T-cell (primary cell): ENCODE measurements at regions not wholly inside any gene's neighbourhood (a gene's known extent, or its start where the extent isn't known, plus 50 kb on each side); places are given as distances from the start of the nearest gene placed in this dataset.

ENCODE experiments used
- ATAC-seq, 4 experiments: fragments of 200-7000 bp in 3 of 4; fragments of 150-1000 bp in 1 of 4; cut with Tn5 transposase; replicated peaks in 1 of 4; 1 replicate in 3 of 4; 2 replicates in 1 of 4; pipeline ENCODE4 v1.10.0; 2021; ENCODE audit warnings: moderate library complexity in 3 of 4, mild to moderate bottlenecking in 2 of 4, moderate number of reproducible peaks in 1 of 4
- CTCF ChIA-PET, 2 donors: fragments of 300-600 bp; sonication (Branson Sonifier 250); formaldehyde crosslinking; loops; one replicate each; lab custom pipeline; 2022; ENCODE audit warnings: antibody characterized with exemption in 2 of 2; lab: Charles Lee
- POLR2A ChIA-PET, 2 donors: fragments of 300-600 bp; sonication (Branson Sonifier 250); formaldehyde crosslinking; loops; one replicate each; lab custom pipeline; 2022; ENCODE audit warnings: antibody characterized with exemption in 2 of 2; lab: Charles Lee
- DNase-seq, 35 experiments: peaks; one replicate each; pipeline versions ENCODE4 v3.0.0 to v3.0.0-alpha.2; 2013 to 2023
- H3K27ac ChIP-seq: one replicate; pipeline ENCODE4 v1.5.1; 2013; ENCODE audit warnings: low read length
- H3K27me3 ChIP-seq, 2 experiments: replicated peaks in 1 of 2; 1 replicate in 1 of 2; 2 replicates in 1 of 2; pipeline versions ENCODE4 v1.6.1 to v1.7.0; 2013; ENCODE audit warnings: low read length in 1 of 2, mixed read lengths in 1 of 2; ENCODE audit not compliant: control insufficient read depth in 2 of 2, insufficient read depth in 2 of 2; ENCODE audit errors: extremely low read depth in 1 of 2
- H3K36me3 ChIP-seq, 2 donors: 1 replicate in 1 of 2; 2 replicates in 1 of 2; pipeline versions ENCODE4 v1.6.1 to v1.7.0; 2013; ENCODE audit warnings: low read length in 1 of 2; ENCODE audit not compliant: control insufficient read depth in 2 of 2, insufficient read depth in 1 of 2; ENCODE audit errors: extremely low read depth in 1 of 2
- H3K4me1 ChIP-seq, 2 experiments: 1 replicate in 1 of 2; 2 replicates in 1 of 2; pipeline versions ENCODE4 v1.6.1 to v1.7.0; 2013; ENCODE audit warnings: low read length in 2 of 2, mixed read lengths in 1 of 2; ENCODE audit not compliant: insufficient read depth in 2 of 2, control insufficient read depth in 1 of 2; ENCODE audit errors: extremely low read depth in 1 of 2
- H3K4me3 ChIP-seq, 2 donors: 1 replicate in 1 of 2; 2 replicates in 1 of 2; pipeline versions ENCODE4 v1.5.1 to v1.7.0; 2013; ENCODE audit warnings: mild to moderate bottlenecking in 2 of 2, low read length in 1 of 2, moderate library complexity in 1 of 2; ENCODE audit not compliant: control insufficient read depth in 1 of 2; ENCODE audit errors: extremely low read depth in 1 of 2
- H3K9me3 ChIP-seq: 2 replicates; pipeline ENCODE4 v1.7.0; 2013
- H3K27ac Mint-ChIP-seq, 2 donors: one replicate each; pipeline ENCODE4 v1.8.0; 2020 to 2021; ENCODE audit warnings: mild to moderate bottlenecking in 2 of 2, mixed read lengths in 2 of 2
- H3K27me3 Mint-ChIP-seq, 2 donors: one replicate each; pipeline ENCODE4 v1.8.0; 2021 to 2022; ENCODE audit warnings: mixed read lengths in 2 of 2
- H3K36me3 Mint-ChIP-seq: one replicate; pipeline ENCODE4 v1.8.0; 2021; ENCODE audit warnings: mixed read lengths
- H3K4me1 Mint-ChIP-seq, 3 donors: one replicate each; pipeline ENCODE4 v1.8.0; 2020 to 2022; ENCODE audit warnings: mixed read lengths in 3 of 3, mild to moderate bottlenecking in 1 of 3
- H3K4me3 Mint-ChIP-seq, 3 donors: one replicate each; pipeline ENCODE4 v1.8.0; 2020 to 2022; ENCODE audit warnings: mild to moderate bottlenecking in 3 of 3, mixed read lengths in 3 of 3, moderate library complexity in 3 of 3
- H3K9me3 Mint-ChIP-seq, 3 donors: one replicate each; pipeline ENCODE4 v1.8.0; 2020 to 2022; ENCODE audit warnings: mixed read lengths in 3 of 3
- WGBS: methylation state at CpG from one replicate; pipeline ENCODE4 v1.1.5; 2013; ENCODE audit warnings: missing lambda C conversion rate; ENCODE audit not compliant: insufficient coverage; 5-methylcytosine and 5-hydroxymethylcytosine counted together

GRCh38 chr7:88500131-88500530 is 193.4 kb upstream of the STEAP4 start:
- Histone ChIP-seq H3K4me3 (no peak overlapping the region), H3K36me3 (no peaks in the 10 kb centered on the region), H3K9me3 (no peaks in the 10 kb centered on the region), H3K27ac (no peak overlapping the region), H3K27me3 (no peaks in the 10 kb centered on the region), H3K4me1 (no peaks in the 10 kb centered on the region)
- H3K9me3 Mint-ChIP-seq = peaks cover 0 to 6% (median 2%) of the 10 kb centered on the region in 3 donors
- peaks cover 1 to 3% of the 10 kb centered on the region in 2 donors for H3K27me3 Mint-ChIP-seq
- CTCF ChIA-PET = no interaction called here
- POLR2A ChIA-PET = no interaction called here
- H3K36me3 Mint-ChIP-seq = no peaks in the 10 kb centered on the region
- H3K4me3 Mint-ChIP-seq = no peak overlapping the region
- H3K4me1 Mint-ChIP-seq = no peaks in the 10 kb centered on the region
- no peak for DNase-seq
- WGBS = no CpG with 5 or more reads among the region's 6 CpGs
- no peak for ATAC-seq
- H3K27ac Mint-ChIP-seq = no peak overlapping the region

DNA sequence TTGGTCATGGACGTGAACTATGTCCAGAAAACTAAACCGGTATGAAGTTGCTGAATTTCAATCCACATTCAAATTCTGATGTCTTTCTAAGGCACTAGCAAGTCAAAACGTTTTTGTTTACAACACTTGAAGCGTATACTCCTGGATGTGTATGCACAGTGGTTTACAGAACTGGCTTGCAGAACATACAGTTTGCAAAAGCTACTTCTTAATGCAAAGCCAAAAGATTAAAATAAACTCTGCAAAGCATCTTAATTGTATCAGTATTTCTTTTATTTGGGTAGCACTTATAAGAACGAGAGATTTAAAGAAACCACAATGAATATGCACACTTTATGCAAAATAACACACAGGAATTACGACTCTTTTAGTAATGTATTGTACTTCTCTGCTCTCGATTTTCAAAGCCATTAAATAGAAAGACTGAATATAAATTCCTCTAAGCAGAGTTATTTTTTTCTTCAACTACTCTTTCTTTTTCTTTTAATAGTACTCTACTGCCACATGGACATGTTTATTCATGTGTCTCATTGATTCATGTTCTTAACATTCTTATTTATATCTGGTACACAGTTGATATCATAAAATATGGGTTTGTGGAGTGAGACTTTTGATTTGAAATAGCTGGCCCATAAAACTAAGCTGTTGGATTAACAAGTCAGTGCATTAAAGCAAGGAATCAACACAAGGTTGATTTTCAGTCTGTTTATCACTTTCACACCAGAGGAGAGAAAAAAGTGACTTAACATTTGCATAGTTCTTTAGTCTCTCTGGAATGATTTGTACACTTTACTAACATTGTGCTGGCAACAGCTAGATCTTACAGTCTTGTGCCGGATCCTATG is 189.4 kb upstream of the STEAP4 start:
- no peak overlapping the region for H3K27ac Mint-ChIP-seq
- no peaks in the 10 kb centered on the region for H3K27me3 ChIP-seq

GRCh38 chr7:88492153-88492552 is 185.5 kb upstream of the STEAP4 start:
- no peak for DNase-seq
- ChIA-PET CTCF (no interaction called here), POLR2A (interaction anchor here in 1 of 2 donors (0.6 kb wide), 1 partner anchor 735 kb away, joined by 3 read pairs; no protein-coding TSS in a partner anchor)
- H3K27me3 Mint-ChIP-seq = peaks cover 0 to 5% of the 10 kb centered on the region in 2 donors
- no peak overlapping the region for H3K27ac ChIP-seq
- no peak overlapping the region for H3K4me3 ChIP-seq
- no peaks in the 10 kb centered on the region for H3K36me3 Mint-ChIP-seq
- H3K9me3 ChIP-seq = no peaks in the 10 kb centered on the region
- no peak for ATAC-seq
- H3K27me3 ChIP-seq = no peaks in the 10 kb centered on the region
- no peak overlapping the region for H3K4me3 Mint-ChIP-seq
- H3K4me1 Mint-ChIP-seq = no peaks in the 10 kb centered on the region
- no peak overlapping the region for H3K27ac Mint-ChIP-seq
- H3K4me1 ChIP-seq = no peaks in the 10 kb centered on the region
- no peaks in the 10 kb centered on the region for H3K36me3 ChIP-seq
- peaks cover 0 to 9% (median 0%) of the 10 kb centered on the region in 3 donors for H3K9me3 Mint-ChIP-seq

More for the DNA sequence above, 189.4 kb upstream of the STEAP4 start:
- ChIA-PET POLR2A (no interaction called here), CTCF (no interaction called here)
- Histone ChIP-seq H3K36me3 (no peaks in the 10 kb centered on the region), H3K4me3 (no peak overlapping the region), H3K4me1 (no peaks in the 10 kb centered on the region), H3K27ac (no peak overlapping the region), H3K9me3 (no peaks in the 10 kb centered on the region)
- no peaks in the 10 kb centered on the region for H3K4me1 Mint-ChIP-seq
- ATAC-seq (no peak), DNase-seq (no peak)
- H3K9me3 Mint-ChIP-seq = no peaks in the 10 kb centered on the region
- WGBS = 39% methylated on average over 2 of the region's 8 CpGs
- no peak overlapping the region for H3K4me3 Mint-ChIP-seq
- H3K36me3 Mint-ChIP-seq = no peaks in the 10 kb centered on the region
- no peaks in the 10 kb centered on the region for H3K27me3 Mint-ChIP-seq

DNA sequence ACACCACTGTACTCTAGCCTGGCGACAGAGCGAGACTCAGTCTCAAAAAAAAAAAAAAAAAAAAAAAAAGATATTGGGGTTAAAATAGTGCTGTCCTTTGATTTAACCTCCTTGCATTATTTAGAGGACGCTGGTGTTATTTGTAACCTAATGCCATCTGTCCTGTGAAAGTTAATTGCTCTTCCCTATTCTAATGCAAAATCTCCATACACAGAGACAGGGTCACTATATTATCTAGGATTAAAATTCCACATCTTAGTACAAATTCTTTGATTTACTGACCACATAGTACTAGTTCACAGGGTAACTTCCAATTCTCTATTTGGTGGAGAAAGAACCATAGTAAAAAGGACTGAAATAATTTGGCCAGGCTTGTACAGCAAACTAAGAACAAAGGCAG is 184.2 kb upstream of the STEAP4 start:
- POLR2A ChIA-PET = no interaction called here
- CTCF ChIA-PET = no interaction called here
- Histone ChIP-seq H3K27ac (no peak overlapping the region), H3K4me1 (no peaks in the 10 kb centered on the region), H3K27me3 (no peaks in the 10 kb centered on the region), H3K9me3 (no peaks in the 10 kb centered on the region), H3K36me3 (no peaks in the 10 kb centered on the region), H3K4me3 (no peak overlapping the region)
- peaks cover 0 to 5% of the 10 kb centered on the region in 2 donors for H3K27me3 Mint-ChIP-seq
- no peak for ATAC-seq
- no peak for DNase-seq
- H3K4me1 Mint-ChIP-seq = no peaks in the 10 kb centered on the region
- no peak overlapping the region for H3K4me3 Mint-ChIP-seq
- peaks cover 0 to 9% (median 0%) of the 10 kb centered on the region in 3 donors for H3K9me3 Mint-ChIP-seq
- WGBS = no CpG with 5 or more reads among the region's 3 CpGs
- H3K36me3 Mint-ChIP-seq = no peaks in the 10 kb centered on the region
- no peak overlapping the region for H3K27ac Mint-ChIP-seq

- H3K4me1 Mint-ChIP-seq = no peaks in the 10 kb centered on the region
- Histone ChIP-seq H3K27ac (no peak overlapping the region), H3K27me3 (no peaks in the 10 kb centered on the region), H3K4me1 (no peaks in the 10 kb centered on the region), H3K9me3 (no peaks in the 10 kb centered on the region), H3K36me3 (no peaks in the 10 kb centered on the region), H3K4me3 (no peak overlapping the region)
- H3K36me3 Mint-ChIP-seq = no peaks in the 10 kb centered on the region
- H3K9me3 Mint-ChIP-seq = peaks cover 0 to 9% (median 0%) of the 10 kb centered on the region in 3 donors
- H3K27me3 Mint-ChIP-seq = peaks cover 0 to 5% of the 10 kb centered on the region in 2 donors
- no peak for ATAC-seq
- ChIA-PET POLR2A (interaction anchor here in 1 of 2 donors (0.6 kb wide), 1 partner anchor 1336 kb away, joined by 3 read pairs; no protein-coding TSS in a partner anchor), CTCF (no interaction called here)
- no peak overlapping the region for H3K27ac Mint-ChIP-seq
- 96% methylated on average over 4 of the region's 5 CpGs for WGBS
- no peak overlapping the region for H3K4me3 Mint-ChIP-seq
- no peak for DNase-seq
Observed at GRCh38 chr7:88490161-88490560, 183.5 kb upstream of the STEAP4 start.

DNA sequence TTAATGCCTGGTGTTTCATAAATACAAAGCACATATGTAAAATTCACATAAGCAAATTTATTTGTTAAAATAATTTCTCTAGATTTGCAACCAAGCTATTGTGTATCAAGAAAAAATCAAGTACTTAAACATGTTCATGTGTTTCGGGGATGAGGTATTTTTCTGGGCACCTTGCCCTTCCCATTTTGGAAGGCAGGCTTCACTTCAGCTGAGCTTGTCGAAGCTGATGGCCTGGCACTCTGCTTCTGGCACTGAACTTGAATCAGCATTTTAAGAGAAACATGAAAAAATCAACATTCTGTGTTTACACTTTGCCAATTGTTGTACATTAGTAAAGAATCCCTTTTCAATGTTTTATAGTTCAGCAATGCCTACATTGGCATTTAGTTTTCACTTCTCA is 179.1 kb upstream of the STEAP4 start:
- no peak for DNase-seq
- Histone ChIP-seq H3K27ac (no peak overlapping the region), H3K27me3 (no peaks in the 10 kb centered on the region), H3K36me3 (no peaks in the 10 kb centered on the region), H3K4me3 (no peak overlapping the region), H3K4me1 (no peaks in the 10 kb centered on the region), H3K9me3 (no peaks in the 10 kb centered on the region)
- H3K4me1 Mint-ChIP-seq = no peaks in the 10 kb centered on the region
- CTCF ChIA-PET = no interaction called here
- H3K27ac Mint-ChIP-seq = no peak overlapping the region
- H3K4me3 Mint-ChIP-seq = no peak overlapping the region
- POLR2A ChIA-PET = no interaction called here
- no peak for ATAC-seq
- WGBS = no CpG with 5 or more reads among the region's 2 CpGs
- no peaks in the 10 kb centered on the region for H3K36me3 Mint-ChIP-seq
- peaks cover 0 to 9% (median 0%) of the 10 kb centered on the region in 3 donors for H3K9me3 Mint-ChIP-seq
- peaks cover 0 to 5% of the 10 kb centered on the region in 2 donors for H3K27me3 Mint-ChIP-seq
